ENCODE measurements at regions not wholly inside any gene's neighbourhood (a gene's known extent, or its start where the extent isn't known, plus 50 kb on each side); places are given as distances from the start of the nearest gene placed in this dataset.

DNA sequence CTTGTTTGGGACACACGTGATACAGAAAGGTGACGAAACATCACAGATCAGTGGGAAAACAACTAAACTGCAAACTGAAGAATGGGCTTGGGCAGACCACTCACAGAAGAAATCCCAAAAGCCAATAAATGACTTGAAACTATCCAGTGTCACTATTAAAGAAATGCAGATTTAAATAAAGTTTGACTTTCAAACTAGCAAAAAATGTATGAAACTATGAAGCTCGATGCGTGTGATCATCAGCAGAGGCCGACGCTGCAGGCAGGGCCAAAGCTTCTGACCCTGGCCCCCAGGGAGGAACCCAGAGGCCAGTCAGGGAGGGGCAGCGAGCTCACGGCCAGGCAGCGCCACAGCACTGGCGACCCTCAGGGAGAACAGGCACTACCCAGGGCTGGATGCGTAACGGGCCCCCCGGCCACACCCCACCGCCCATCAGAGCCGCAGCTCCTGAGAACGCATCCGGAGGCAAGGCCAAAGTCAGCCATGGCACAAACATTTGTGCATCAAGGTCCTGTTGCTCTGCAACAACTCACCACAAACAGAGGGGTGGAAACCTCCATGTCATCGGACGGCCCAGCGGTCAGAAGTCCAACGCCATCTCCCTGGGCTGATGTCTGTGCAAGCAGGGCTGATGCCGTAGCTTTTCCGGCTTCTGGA, 94.1 kb downstream of the YTHDF1 start:
- H3K9me3 ChIP-seq (ENCODE audit: control insufficient read depth in 4 of 4, low read length in 3 of 4): peaks cover 0 to 3% (median 0%) of the 10 kb centered on the region in 4 donors
- H3K27me3 ChIP-seq (ENCODE audit: control insufficient read depth in 4 of 4, insufficient read depth in 4 of 4, low read length in 3 of 4): peaks cover 0 to 3% (median 0%) of the 10 kb centered on the region in 4 donors
- no peaks in the 10 kb centered on the region for H3K4me1 ChIP-seq (ENCODE audit: control insufficient read depth in 4 of 4, insufficient read depth in 4 of 4, low read length in 3 of 4)
- TF ChIP-seq JUND (IDR thresholded peaks at IDR 0.05) (no peak), YY1 (IDR thresholded peaks at IDR 0.05) (no peak), HNF4G (IDR thresholded peaks at IDR 0.05) (no peak), RAD21 (IDR thresholded peaks at IDR 0.05) (no peak), SP1 (IDR thresholded peaks at IDR 0.05) (no peak), FOXA2 (IDR thresholded peaks at IDR 0.05) (no peak), FOXA1 (IDR thresholded peaks at IDR 0.05) (no peak), REST (IDR thresholded peaks at IDR 0.05) (no peak), GABPA (IDR thresholded peaks at IDR 0.05 in 1 of 2, conservative IDR thresholded peaks at IDR 0.05 in 1 of 2) (no peak), CTCF (IDR thresholded peaks at IDR 0.05; ENCODE audit: low read depth, low read length, missing input control) (no peak)
- TF ChIP-seq, protein P1, sequence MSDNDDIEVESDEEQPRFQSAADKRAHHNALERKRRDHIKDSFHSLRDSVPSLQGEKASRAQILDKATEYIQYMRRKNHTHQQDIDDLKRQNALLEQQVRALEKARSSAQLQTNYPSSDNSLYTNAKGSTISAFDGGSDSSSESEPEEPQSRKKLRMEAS (IDR thresholded peaks at IDR 0.05): no peak
- no peaks in the 10 kb centered on the region for H3K36me3 ChIP-seq (ENCODE audit: control insufficient read depth in 4 of 4, insufficient read depth in 3 of 4, low read depth in 1 of 4, low read length in 3 of 4)
- 78% methylated on average over 23 of the region's 23 CpGs for WGBS
- H3K4me3 ChIP-seq (ENCODE audit: low read depth in 1 of 3, low read length in 3 of 3): no peak overlapping the region
- no peak overlapping the region for H3K9ac ChIP-seq (ENCODE audit: low read depth in 1 of 2, low read length in 2 of 2)
- no peak for DNase-seq (ENCODE audit: low spot score)
- no peak overlapping the region for H3K27ac ChIP-seq (ENCODE audit: low read depth in 1 of 2, low read length in 2 of 2)

GRCh38 chr20:63121246-63121645, 94.7 kb downstream of the YTHDF1 start:
- no peak overlapping the region for H3K9ac ChIP-seq (ENCODE audit: low read depth in 1 of 2, low read length in 2 of 2)
- no peak overlapping the region for H3K4me3 ChIP-seq (ENCODE audit: low read depth in 1 of 3, low read length in 3 of 3)
- 81% methylated on average over 15 of the region's 15 CpGs for WGBS
- no peak for DNase-seq (ENCODE audit: low spot score)
- peaks cover 0 to 3% (median 0%) of the 10 kb centered on the region in 4 donors for H3K9me3 ChIP-seq (ENCODE audit: control insufficient read depth in 4 of 4, low read length in 3 of 4)
- no peaks in the 10 kb centered on the region for H3K4me1 ChIP-seq (ENCODE audit: control insufficient read depth in 4 of 4, insufficient read depth in 4 of 4, low read length in 3 of 4)
- H3K36me3 ChIP-seq (ENCODE audit: control insufficient read depth in 4 of 4, insufficient read depth in 3 of 4, low read depth in 1 of 4, low read length in 3 of 4): no peaks in the 10 kb centered on the region
- H3K27me3 ChIP-seq (ENCODE audit: control insufficient read depth in 4 of 4, insufficient read depth in 4 of 4, low read length in 3 of 4): peaks cover 0 to 6% (median 2%) of the 10 kb centered on the region in 4 donors
- no peak overlapping the region for H3K27ac ChIP-seq (ENCODE audit: low read depth in 1 of 2, low read length in 2 of 2)
- TF ChIP-seq HNF4G (IDR thresholded peaks at IDR 0.05) (no peak), FOXA1 (IDR thresholded peaks at IDR 0.05) (no peak), TAF1 (conservative IDR thresholded peaks at IDR 0.05) (no peak), RAD21 (IDR thresholded peaks at IDR 0.05) (no peak), YY1 (IDR thresholded peaks at IDR 0.05) (no peak), REST (IDR thresholded peaks at IDR 0.05) (no peak), CTCF (IDR thresholded peaks at IDR 0.05; ENCODE audit: low read depth, low read length, missing input control) (no peak), FOXA2 (IDR thresholded peaks at IDR 0.05) (no peak), RXRA (IDR thresholded peaks at IDR 0.05) (no peak), HNF4A (conservative IDR thresholded peaks at IDR 0.05) (no peak), SP1 (IDR thresholded peaks at IDR 0.05) (no peak), NR2F2 (IDR thresholded peaks at IDR 0.05) (no peak), JUND (IDR thresholded peaks at IDR 0.05) (no peak), GABPA (IDR thresholded peaks at IDR 0.05 in 1 of 2, conservative IDR thresholded peaks at IDR 0.05 in 1 of 2) (no peak)
- TF ChIP-seq, protein P1 (IDR thresholded peaks at IDR 0.05): no peak
- TF ChIP-seq, protein P2, sequence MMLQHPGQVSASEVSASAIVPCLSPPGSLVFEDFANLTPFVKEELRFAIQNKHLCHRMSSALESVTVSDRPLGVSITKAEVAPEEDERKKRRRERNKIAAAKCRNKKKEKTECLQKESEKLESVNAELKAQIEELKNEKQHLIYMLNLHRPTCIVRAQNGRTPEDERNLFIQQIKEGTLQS (IDR thresholded peaks at IDR 0.05): no peak
